GM23338 (cell line): ENCODE measurements at regions not wholly inside any gene's neighbourhood (a gene's known extent, or its start where the extent isn't known, plus 50 kb on each side); places are given as distances from the start of the nearest gene placed in this dataset.

Experiments
- ATAC-seq: fragments of 200-7000 bp; cut with Tn5 transposase; 3 replicates; pipeline ENCODE4 v1.9.1; 2020
- DNase-seq: peaks from one replicate; pipeline ENCODE4 v3.0.0-alpha.2; 2015; ENCODE audit warnings: low spot score
- H2AFZ ChIP-seq: fragments of 200-600 bp; sonication (generic); 2 replicates; pipeline ENCODE4 v1.8.0; 2016; ENCODE audit warnings: antibody characterized with exemption, mild to moderate bottlenecking, moderate library complexity
- H3F3A ChIP-seq: fragments of 200-600 bp; sonication (generic); replicated peaks from 2 replicates; pipeline ENCODE4 v1.8.0; 2017; ENCODE audit warnings: antibody characterized with exemption, mixed run types, low read depth
- H3K27ac ChIP-seq: fragments of 200-600 bp; sonication (generic); 2 replicates; pipeline ENCODE4 v1.6.1; 2016; ENCODE audit warnings: low read depth
- H3K27me3 ChIP-seq: fragments of 200-600 bp; sonication (generic); 2 replicates; pipeline ENCODE4 v1.8.0; 2016; ENCODE audit warnings: mild to moderate bottlenecking, mixed run types, moderate library complexity; ENCODE audit not compliant: insufficient read depth
- H3K36me3 ChIP-seq: fragments of 200-600 bp; sonication (generic); 2 replicates; pipeline ENCODE4 v1.8.0; 2016; ENCODE audit warnings: mild to moderate bottlenecking; ENCODE audit not compliant: insufficient read depth
- H3K4me1 ChIP-seq: fragments of 200-600 bp; sonication (generic); 2 replicates; pipeline ENCODE4 v1.8.0; 2016; ENCODE audit warnings: mild to moderate bottlenecking, moderate library complexity; ENCODE audit not compliant: insufficient read depth
- H3K4me2 ChIP-seq: fragments of 200-600 bp; sonication (generic); 2 replicates; pipeline ENCODE4 v1.7.1; 2017; ENCODE audit warnings: mixed run types
- H3K4me3 ChIP-seq: fragments of 200-600 bp; sonication (generic); 2 replicates; pipeline ENCODE4 v1.6.1; 2016; ENCODE audit warnings: mixed run types
- H3K79me2 ChIP-seq: fragments of 200-600 bp; sonication (generic); replicated peaks from 2 replicates; pipeline ENCODE4 v1.8.0; 2017; ENCODE audit warnings: mild to moderate bottlenecking; ENCODE audit not compliant: insufficient read depth
- H3K9me2 ChIP-seq: fragments of 200-600 bp; sonication (generic); 2 replicates; pipeline ENCODE4 v1.8.0; 2017; ENCODE audit not compliant: insufficient read depth
- H4K20me1 ChIP-seq: fragments of 200-600 bp; sonication (generic); replicated peaks from 2 replicates; pipeline ENCODE4 v1.8.0; 2017; ENCODE audit warnings: mild to moderate bottlenecking; ENCODE audit not compliant: insufficient read depth
- H3K27ac Mint-ChIP-seq: 2 replicates; pipeline ENCODE4 v1.8.0; 2020; ENCODE audit warnings: inconsistent platforms, mild to moderate bottlenecking, moderate library complexity, mixed read lengths
- H3K27me3 Mint-ChIP-seq: 3 replicates; pipeline ENCODE4 v1.8.0; 2022; ENCODE audit warnings: low read depth, mild to moderate bottlenecking, moderate library complexity, mixed read lengths, inconsistent platforms; ENCODE audit not compliant: insufficient read depth, poor library complexity
- H3K36me3 Mint-ChIP-seq: 3 replicates; pipeline ENCODE4 v1.8.0; 2021; ENCODE audit warnings: low read depth, mild to moderate bottlenecking, inconsistent platforms, moderate library complexity, mixed read lengths
- H3K4me1 Mint-ChIP-seq: 3 replicates; pipeline ENCODE4 v1.8.0; 2020; ENCODE audit warnings: mild to moderate bottlenecking, inconsistent platforms, mixed read lengths
- H3K4me3 Mint-ChIP-seq: 3 replicates; pipeline ENCODE4 v1.8.0; 2021; ENCODE audit warnings: moderate library complexity, mild to moderate bottlenecking, inconsistent platforms, mixed read lengths
- H3K9me3 Mint-ChIP-seq: 3 replicates; pipeline ENCODE4 v1.8.0; 2020; ENCODE audit warnings: moderate library complexity, mild to moderate bottlenecking, inconsistent platforms, mixed read lengths
- CREB1 ChIP-seq: fragments of 250-450 bp; sonication (Bioruptor Pico); IDR thresholded peaks from 2 replicates; pipeline ENCODE4 v1.5.0; 2020; ENCODE audit warnings: low read depth, mild to moderate bottlenecking, moderate library complexity
- EZH2 ChIP-seq: fragments of 200-600 bp; sonication (generic); IDR thresholded peaks from one replicate; pipeline ENCODE4 v1.8.0; 2017; ENCODE audit warnings: antibody characterized with exemption, mild to moderate bottlenecking, low read depth; ENCODE audit not compliant: unreplicated experiment
- EZH2phosphoT487 ChIP-seq: fragments of 200-600 bp; sonication (generic); IDR thresholded peaks from one replicate; pipeline ENCODE4 v1.8.1; 2018; ENCODE audit warnings: antibody characterized with exemption; ENCODE audit not compliant: unreplicated experiment
- JUNB ChIP-seq: IDR thresholded peaks from one replicate; pipeline ENCODE4 v1.6.1; 2016; ENCODE audit warnings: antibody characterized with exemption; ENCODE audit not compliant: unreplicated experiment
- POLR2AphosphoS5 ChIP-seq: IDR thresholded peaks from 2 replicates; pipeline ENCODE4 v1.6.1; 2016; ENCODE audit warnings: antibody characterized with exemption, low read depth
- REST ChIP-seq: IDR thresholded peaks from one replicate; pipeline ENCODE4 v1.6.1; 2018; ENCODE audit warnings: antibody characterized with exemption; ENCODE audit not compliant: unreplicated experiment
- STAT1 ChIP-seq: IDR thresholded peaks from one replicate; pipeline ENCODE4 v1.6.1; 2016; ENCODE audit warnings: antibody characterized with exemption; ENCODE audit not compliant: unreplicated experiment
- ZNF114 ChIP-seq: fragments of 250-450 bp; sonication (Bioruptor Pico); IDR thresholded peaks from 2 replicates; pipeline ENCODE4 v1.5.0; 2020; ENCODE audit warnings: mild to moderate bottlenecking, moderate library complexity
- ZNF331 ChIP-seq: fragments of 250-450 bp; sonication (Bioruptor Pico); IDR thresholded peaks from 2 replicates; pipeline ENCODE4 v1.5.0; 2020; ENCODE audit warnings: low read depth, mild to moderate bottlenecking, moderate library complexity
- TF ChIP-seq, protein P1 (sequence below), 2 experiments: fragments of 200-600 bp in 1 of 2; sonication (generic) in 1 of 2; conservative IDR thresholded peaks; 2 replicates each; pipeline versions ENCODE4 v1.5.1 to v1.6.1; 2016 to 2017; ENCODE audit warnings: antibody characterized with exemption in 2 of 2, low read depth in 2 of 2, mild to moderate bottlenecking in 2 of 2, moderate library complexity in 1 of 2
- TF ChIP-seq, protein P2 (sequence below): fragments of 250-450 bp; sonication (Bioruptor Pico); IDR thresholded peaks from 2 replicates; pipeline ENCODE4 v1.5.0; 2020; ENCODE audit warnings: mild to moderate bottlenecking, moderate library complexity
- TF ChIP-seq, protein P3 (sequence below): IDR thresholded peaks from 2 replicates; pipeline ENCODE4 v1.6.1; 2016; ENCODE audit warnings: antibody characterized with exemption

DNA sequence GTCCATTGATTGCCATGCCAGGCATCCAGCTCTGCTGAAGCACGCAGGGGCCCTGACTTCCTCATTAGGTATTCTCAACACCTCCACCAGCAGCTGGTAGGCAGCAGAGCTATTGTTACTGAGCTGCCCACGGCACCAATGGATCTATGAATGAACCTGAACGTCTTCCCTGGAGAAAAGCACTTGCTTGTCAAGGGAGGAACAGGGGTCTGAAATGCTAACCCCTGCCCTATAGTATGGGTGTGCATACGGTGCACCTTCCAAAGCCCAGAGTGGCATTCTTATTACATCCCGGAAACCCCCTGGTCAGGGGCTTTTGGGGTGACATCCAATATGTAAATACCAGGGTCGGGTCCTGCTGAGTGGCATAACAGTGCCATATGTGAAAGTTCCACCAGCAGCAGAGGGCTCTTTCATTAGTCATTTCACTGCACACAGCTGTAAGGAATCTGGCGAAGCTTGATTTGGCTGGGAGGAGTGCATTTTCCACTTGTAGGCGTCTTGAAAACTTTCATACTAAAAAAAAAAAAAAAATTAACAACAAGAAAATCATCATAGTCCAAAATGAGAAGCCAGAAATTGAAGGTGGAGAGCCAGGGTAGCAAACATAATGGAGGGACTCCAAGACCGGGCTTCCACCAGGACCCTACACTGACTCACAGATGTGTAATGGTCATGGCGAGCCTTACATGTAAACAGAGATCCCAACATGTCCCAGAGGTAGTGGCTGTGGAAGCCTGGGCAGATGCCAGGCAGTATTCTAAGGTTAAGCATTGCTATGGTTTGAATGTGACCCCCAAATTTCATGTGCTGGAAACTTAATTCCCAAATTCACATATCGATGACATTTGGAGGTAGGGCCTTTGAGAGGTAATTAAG, 58.8 kb upstream of the PRDX6 start:
- Histone ChIP-seq H3K4me1 (0 out of 2 replicates have a peak, but pooled peaks cover 12% of the 10 kb centered on the region), H3K4me2 (no peak overlapping the region), H3K36me3 (no peaks in the 10 kb centered on the region), H3K4me3 (no peak overlapping the region), H3F3A (no peaks in the 10 kb centered on the region), H3K79me2 (no peaks in the 10 kb centered on the region), H3K27me3 (no peaks in the 10 kb centered on the region), H4K20me1 (no peaks in the 10 kb centered on the region; the same call in 1 of the 2 replicates), H2AFZ (no peak overlapping the region), H3K9me2 (no peaks in the 10 kb centered on the region), H3K27ac (no peak overlapping the region)
- H3K4me3 Mint-ChIP-seq: no peak overlapping the region
- H3K9me3 Mint-ChIP-seq: no peaks in the 10 kb centered on the region
- H3K36me3 Mint-ChIP-seq: peaks cover 2% of the 10 kb centered on the region; the same call in 2 of the 3 replicates
- H3K4me1 Mint-ChIP-seq: peaks cover 7% of the 10 kb centered on the region; the same call in 2 of the 3 replicates
- TF ChIP-seq, protein P1, sequence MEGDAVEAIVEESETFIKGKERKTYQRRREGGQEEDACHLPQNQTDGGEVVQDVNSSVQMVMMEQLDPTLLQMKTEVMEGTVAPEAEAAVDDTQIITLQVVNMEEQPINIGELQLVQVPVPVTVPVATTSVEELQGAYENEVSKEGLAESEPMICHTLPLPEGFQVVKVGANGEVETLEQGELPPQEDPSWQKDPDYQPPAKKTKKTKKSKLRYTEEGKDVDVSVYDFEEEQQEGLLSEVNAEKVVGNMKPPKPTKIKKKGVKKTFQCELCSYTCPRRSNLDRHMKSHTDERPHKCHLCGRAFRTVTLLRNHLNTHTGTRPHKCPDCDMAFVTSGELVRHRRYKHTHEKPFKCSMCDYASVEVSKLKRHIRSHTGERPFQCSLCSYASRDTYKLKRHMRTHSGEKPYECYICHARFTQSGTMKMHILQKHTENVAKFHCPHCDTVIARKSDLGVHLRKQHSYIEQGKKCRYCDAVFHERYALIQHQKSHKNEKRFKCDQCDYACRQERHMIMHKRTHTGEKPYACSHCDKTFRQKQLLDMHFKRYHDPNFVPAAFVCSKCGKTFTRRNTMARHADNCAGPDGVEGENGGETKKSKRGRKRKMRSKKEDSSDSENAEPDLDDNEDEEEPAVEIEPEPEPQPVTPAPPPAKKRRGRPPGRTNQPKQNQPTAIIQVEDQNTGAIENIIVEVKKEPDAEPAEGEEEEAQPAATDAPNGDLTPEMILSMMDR (conservative IDR thresholded peaks at IDR 0.05; ENCODE audit: low read depth in 2 of 2): no peak
- TF ChIP-seq ZNF331 (CRISPR knock-in tag): no peak
- TF ChIP-seq ZNF114 (CRISPR knock-in tag): no peak
- TF ChIP-seq CREB1 (CRISPR knock-in tag): no peak
- no peak for TF ChIP-seq REST
- TF ChIP-seq, protein P2, sequence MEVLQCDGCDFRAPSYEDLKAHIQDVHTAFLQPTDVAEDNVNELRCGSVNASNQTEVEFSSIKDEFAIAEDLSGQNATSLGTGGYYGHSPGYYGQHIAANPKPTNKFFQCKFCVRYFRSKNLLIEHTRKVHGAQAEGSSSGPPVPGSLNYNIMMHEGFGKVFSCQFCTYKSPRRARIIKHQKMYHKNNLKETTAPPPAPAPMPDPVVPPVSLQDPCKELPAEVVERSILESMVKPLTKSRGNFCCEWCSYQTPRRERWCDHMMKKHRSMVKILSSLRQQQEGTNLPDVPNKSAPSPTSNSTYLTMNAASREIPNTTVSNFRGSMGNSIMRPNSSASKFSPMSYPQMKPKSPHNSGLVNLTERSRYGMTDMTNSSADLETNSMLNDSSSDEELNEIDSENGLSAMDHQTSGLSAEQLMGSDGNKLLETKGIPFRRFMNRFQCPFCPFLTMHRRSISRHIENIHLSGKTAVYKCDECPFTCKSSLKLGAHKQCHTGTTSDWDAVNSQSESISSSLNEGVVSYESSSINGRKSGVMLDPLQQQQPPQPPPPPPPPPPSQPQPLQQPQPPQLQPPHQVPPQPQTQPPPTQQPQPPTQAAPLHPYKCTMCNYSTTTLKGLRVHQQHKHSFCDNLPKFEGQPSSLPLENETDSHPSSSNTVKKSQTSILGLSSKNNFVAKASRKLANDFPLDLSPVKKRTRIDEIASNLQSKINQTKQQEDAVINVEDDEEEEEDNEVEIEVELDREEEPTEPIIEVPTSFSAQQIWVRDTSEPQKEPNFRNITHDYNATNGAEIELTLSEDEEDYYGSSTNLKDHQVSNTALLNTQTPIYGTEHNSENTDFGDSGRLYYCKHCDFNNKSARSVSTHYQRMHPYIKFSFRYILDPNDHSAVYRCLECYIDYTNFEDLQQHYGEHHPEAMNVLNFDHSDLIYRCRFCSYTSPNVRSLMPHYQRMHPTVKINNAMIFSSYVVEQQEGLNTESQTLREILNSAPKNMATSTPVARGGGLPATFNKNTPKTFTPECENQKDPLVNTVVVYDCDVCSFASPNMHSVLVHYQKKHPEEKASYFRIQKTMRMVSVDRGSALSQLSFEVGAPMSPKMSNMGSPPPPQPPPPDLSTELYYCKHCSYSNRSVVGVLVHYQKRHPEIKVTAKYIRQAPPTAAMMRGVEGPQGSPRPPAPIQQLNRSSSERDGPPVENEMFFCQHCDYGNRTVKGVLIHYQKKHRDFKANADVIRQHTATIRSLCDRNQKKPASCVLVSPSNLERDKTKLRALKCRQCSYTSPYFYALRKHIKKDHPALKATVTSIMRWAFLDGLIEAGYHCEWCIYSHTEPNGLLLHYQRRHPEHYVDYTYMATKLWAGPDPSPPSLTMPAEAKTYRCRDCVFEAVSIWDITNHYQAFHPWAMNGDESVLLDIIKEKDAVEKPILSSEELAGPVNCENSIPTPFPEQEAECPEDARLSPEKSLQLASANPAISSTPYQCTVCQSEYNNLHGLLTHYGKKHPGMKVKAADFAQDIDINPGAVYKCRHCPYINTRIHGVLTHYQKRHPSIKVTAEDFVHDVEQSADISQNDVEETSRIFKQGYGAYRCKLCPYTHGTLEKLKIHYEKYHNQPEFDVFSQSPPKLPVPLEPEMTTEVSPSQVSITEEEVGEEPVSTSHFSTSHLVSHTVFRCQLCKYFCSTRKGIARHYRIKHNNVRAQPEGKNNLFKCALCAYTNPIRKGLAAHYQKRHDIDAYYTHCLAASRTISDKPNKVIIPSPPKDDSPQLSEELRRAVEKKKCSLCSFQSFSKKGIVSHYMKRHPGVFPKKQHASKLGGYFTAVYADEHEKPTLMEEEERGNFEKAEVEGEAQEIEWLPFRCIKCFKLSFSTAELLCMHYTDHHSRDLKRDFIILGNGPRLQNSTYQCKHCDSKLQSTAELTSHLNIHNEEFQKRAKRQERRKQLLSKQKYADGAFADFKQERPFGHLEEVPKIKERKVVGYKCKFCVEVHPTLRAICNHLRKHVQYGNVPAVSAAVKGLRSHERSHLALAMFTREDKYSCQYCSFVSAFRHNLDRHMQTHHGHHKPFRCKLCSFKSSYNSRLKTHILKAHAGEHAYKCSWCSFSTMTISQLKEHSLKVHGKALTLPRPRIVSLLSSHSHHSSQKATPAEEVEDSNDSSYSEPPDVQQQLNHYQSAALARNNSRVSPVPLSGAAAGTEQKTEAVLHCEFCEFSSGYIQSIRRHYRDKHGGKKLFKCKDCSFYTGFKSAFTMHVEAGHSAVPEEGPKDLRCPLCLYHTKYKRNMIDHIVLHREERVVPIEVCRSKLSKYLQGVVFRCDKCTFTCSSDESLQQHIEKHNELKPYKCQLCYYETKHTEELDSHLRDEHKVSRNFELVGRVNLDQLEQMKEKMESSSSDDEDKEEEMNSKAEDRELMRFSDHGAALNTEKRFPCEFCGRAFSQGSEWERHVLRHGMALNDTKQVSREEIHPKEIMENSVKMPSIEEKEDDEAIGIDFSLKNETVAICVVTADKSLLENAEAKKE (CRISPR knock-in tag): no peak
- TF ChIP-seq EZH2phosphoT487: no peak
- no peak for TF ChIP-seq JUNB
- no peak for TF ChIP-seq POLR2AphosphoS5
- TF ChIP-seq EZH2: no peak
- TF ChIP-seq STAT1: no peak
- TF ChIP-seq, protein P3, sequence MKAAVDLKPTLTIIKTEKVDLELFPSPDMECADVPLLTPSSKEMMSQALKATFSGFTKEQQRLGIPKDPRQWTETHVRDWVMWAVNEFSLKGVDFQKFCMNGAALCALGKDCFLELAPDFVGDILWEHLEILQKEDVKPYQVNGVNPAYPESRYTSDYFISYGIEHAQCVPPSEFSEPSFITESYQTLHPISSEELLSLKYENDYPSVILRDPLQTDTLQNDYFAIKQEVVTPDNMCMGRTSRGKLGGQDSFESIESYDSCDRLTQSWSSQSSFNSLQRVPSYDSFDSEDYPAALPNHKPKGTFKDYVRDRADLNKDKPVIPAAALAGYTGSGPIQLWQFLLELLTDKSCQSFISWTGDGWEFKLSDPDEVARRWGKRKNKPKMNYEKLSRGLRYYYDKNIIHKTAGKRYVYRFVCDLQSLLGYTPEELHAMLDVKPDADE: no peak
- ATAC-seq: no peak
- DNase-seq: no peak
- H3K27ac Mint-ChIP-seq: peak overlapping the region; percentile 63; the same call in 1 of the 2 replicates
- H3K27me3 Mint-ChIP-seq: peaks cover 7% of the 10 kb centered on the region
